HEK293 (cell line): ENCODE measurements at regions not wholly inside any gene's neighbourhood (a gene's known extent, or its start where the extent isn't known, plus 50 kb on each side); places are given as distances from the start of the nearest gene placed in this dataset.

ENCODE experiments used
- ZBTB17 ChIP-seq: fragments of 450-650 bp; formaldehyde crosslinking; IDR thresholded peaks from 2 replicates; pipeline ENCODE4 v1.5.1; 2016; ENCODE audit warnings: missing biosample characterization, missing genetic modification characterization
- ZNF433 ChIP-seq: fragments of 450-650 bp; formaldehyde crosslinking; IDR thresholded peaks from 2 replicates; pipeline ENCODE4 v1.5.1; 2016; ENCODE audit warnings: missing biosample characterization, missing genetic modification characterization, low read depth
- TF ChIP-seq, protein P1 (sequence below): fragments of 450-650 bp; formaldehyde crosslinking; IDR thresholded peaks from 2 replicates; pipeline ENCODE4 v1.5.1; 2016; ENCODE audit warnings: missing biosample characterization, missing genetic modification characterization

DNA sequence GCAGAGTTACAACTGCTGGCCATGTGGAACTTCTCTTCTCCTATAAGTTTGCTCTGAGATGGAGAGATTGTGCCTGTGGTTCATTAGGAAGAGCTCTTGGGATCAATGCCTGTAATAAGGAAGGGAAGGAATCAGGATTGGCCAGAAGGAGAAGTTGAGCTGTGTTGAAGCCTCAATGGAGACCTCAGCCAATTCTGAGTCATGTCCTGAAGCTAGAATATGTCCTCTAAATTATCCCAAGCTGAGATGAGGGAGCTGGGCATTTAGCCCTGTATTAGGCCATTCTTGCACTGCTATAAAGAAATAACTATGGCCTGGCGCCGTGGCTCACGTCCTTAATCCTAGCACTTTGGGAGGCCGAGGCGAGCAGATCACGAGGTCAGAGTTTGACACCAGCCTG is 85.4 kb upstream of the DHX15 start:
- TF ChIP-seq, protein P1, sequence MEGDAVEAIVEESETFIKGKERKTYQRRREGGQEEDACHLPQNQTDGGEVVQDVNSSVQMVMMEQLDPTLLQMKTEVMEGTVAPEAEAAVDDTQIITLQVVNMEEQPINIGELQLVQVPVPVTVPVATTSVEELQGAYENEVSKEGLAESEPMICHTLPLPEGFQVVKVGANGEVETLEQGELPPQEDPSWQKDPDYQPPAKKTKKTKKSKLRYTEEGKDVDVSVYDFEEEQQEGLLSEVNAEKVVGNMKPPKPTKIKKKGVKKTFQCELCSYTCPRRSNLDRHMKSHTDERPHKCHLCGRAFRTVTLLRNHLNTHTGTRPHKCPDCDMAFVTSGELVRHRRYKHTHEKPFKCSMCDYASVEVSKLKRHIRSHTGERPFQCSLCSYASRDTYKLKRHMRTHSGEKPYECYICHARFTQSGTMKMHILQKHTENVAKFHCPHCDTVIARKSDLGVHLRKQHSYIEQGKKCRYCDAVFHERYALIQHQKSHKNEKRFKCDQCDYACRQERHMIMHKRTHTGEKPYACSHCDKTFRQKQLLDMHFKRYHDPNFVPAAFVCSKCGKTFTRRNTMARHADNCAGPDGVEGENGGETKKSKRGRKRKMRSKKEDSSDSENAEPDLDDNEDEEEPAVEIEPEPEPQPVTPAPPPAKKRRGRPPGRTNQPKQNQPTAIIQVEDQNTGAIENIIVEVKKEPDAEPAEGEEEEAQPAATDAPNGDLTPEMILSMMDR, result no peak
- TF ChIP-seq ZNF433 (tag by site-specific recombination) (no peak), ZBTB17 (no peak)
